ENCODE measurements at regions not wholly inside any gene's neighbourhood (a gene's known extent, or its start where the extent isn't known, plus 50 kb on each side); places are given as distances from the start of the nearest gene placed in this dataset.

GRCh38 chr13:89011615-89012014 lies 1340.4 kb downstream of the SLITRK5 start:
- Mint-ChIP-seq H3K36me3 (ENCODE audit: low read depth) (no peaks in the 10 kb centered on the region), H3K4me3 (no peak overlapping the region), H3K4me1 (no peaks in the 10 kb centered on the region), H3K27ac (no peak overlapping the region), H3K27me3 (ENCODE audit: low read depth, poor library complexity) (no peaks in the 10 kb centered on the region), H3K9me3 (no peaks in the 10 kb centered on the region)
- TF ChIP-seq, protein P1, sequence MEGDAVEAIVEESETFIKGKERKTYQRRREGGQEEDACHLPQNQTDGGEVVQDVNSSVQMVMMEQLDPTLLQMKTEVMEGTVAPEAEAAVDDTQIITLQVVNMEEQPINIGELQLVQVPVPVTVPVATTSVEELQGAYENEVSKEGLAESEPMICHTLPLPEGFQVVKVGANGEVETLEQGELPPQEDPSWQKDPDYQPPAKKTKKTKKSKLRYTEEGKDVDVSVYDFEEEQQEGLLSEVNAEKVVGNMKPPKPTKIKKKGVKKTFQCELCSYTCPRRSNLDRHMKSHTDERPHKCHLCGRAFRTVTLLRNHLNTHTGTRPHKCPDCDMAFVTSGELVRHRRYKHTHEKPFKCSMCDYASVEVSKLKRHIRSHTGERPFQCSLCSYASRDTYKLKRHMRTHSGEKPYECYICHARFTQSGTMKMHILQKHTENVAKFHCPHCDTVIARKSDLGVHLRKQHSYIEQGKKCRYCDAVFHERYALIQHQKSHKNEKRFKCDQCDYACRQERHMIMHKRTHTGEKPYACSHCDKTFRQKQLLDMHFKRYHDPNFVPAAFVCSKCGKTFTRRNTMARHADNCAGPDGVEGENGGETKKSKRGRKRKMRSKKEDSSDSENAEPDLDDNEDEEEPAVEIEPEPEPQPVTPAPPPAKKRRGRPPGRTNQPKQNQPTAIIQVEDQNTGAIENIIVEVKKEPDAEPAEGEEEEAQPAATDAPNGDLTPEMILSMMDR (IDR thresholded peaks at IDR 0.05), result no peak
- no peak for DNase-seq

- H3K27ac Mint-ChIP-seq, result no peak overlapping the region
- no peaks in the 10 kb centered on the region for H3K27me3 Mint-ChIP-seq (ENCODE audit: low read depth, poor library complexity)
- H3K9me3 Mint-ChIP-seq, result peaks cover 6% of the 10 kb centered on the region
- H3K4me3 Mint-ChIP-seq, result no peak overlapping the region
- TF ChIP-seq, protein P1 (IDR thresholded peaks at IDR 0.05), result no peak
- DNase-seq, result no peak
- H3K36me3 Mint-ChIP-seq (ENCODE audit: low read depth), result no peaks in the 10 kb centered on the region
- H3K4me1 Mint-ChIP-seq, result no peaks in the 10 kb centered on the region
Observed at GRCh38 chr13:89027694-89028306, 1356.6 kb downstream of the SLITRK5 start.

- TF ChIP-seq, protein P1 (IDR thresholded peaks at IDR 0.05), result no peak
Observed at GRCh38 chr13:89029062-89029461, 1357.9 kb downstream of the SLITRK5 start.

GRCh38 chr13:89034015-89034414 lies 1362.8 kb downstream of the SLITRK5 start:
- TF ChIP-seq, protein P1 (IDR thresholded peaks at IDR 0.05), result no peak
- Mint-ChIP-seq H3K36me3 (ENCODE audit: low read depth) (peaks cover 7% of the 10 kb centered on the region), H3K27ac (no peak overlapping the region), H3K27me3 (ENCODE audit: low read depth, poor library complexity) (no peaks in the 10 kb centered on the region), H3K4me1 (peaks cover 10% of the 10 kb centered on the region), H3K9me3 (peaks cover 25% of the 10 kb centered on the region), H3K4me3 (no peak overlapping the region)
- DNase-seq, result no peak

More at GRCh38 chr13:89029062-89029461, 1357.9 kb downstream of the SLITRK5 start:
- peaks cover 16% of the 10 kb centered on the region for H3K9me3 Mint-ChIP-seq
- no peaks in the 10 kb centered on the region for H3K4me1 Mint-ChIP-seq
- H3K27ac Mint-ChIP-seq, result no peak overlapping the region
- no peaks in the 10 kb centered on the region for H3K27me3 Mint-ChIP-seq (ENCODE audit: low read depth, poor library complexity)
- peaks cover 7% of the 10 kb centered on the region for H3K36me3 Mint-ChIP-seq (ENCODE audit: low read depth)
- DNase-seq, result no peak
- no peak overlapping the region for H3K4me3 Mint-ChIP-seq

- no peak for DNase-seq
- Mint-ChIP-seq H3K27ac (no peak overlapping the region), H3K27me3 (ENCODE audit: low read depth, poor library complexity) (no peaks in the 10 kb centered on the region), H3K36me3 (ENCODE audit: low read depth) (no peaks in the 10 kb centered on the region), H3K4me3 (no peak overlapping the region), H3K9me3 (peaks cover 8% of the 10 kb centered on the region), H3K4me1 (no peaks in the 10 kb centered on the region)
- TF ChIP-seq, protein P1 (IDR thresholded peaks at IDR 0.05), result no peak
Observed at GRCh38 chr13:89052699-89053098, 1381.5 kb downstream of the SLITRK5 start.

- peaks cover 11% of the 10 kb centered on the region for H3K9me3 Mint-ChIP-seq
- H3K27ac Mint-ChIP-seq, result no peak overlapping the region
- TF ChIP-seq, protein P1 (IDR thresholded peaks at IDR 0.05), result no peak
- H3K36me3 Mint-ChIP-seq (ENCODE audit: low read depth), result no peaks in the 10 kb centered on the region
- no peak overlapping the region for H3K4me3 Mint-ChIP-seq
- H3K4me1 Mint-ChIP-seq, result no peaks in the 10 kb centered on the region
- no peak for DNase-seq
- no peaks in the 10 kb centered on the region for H3K27me3 Mint-ChIP-seq (ENCODE audit: low read depth, poor library complexity)
Observed at GRCh38 chr13:89053418-89053817, 1382.2 kb downstream of the SLITRK5 start.
